AML-193 (cell line): ENCODE measurements at regions not wholly inside any gene's neighbourhood (a gene's known extent, or its start where the extent isn't known, plus 50 kb on each side); places are given as distances from the start of the nearest gene placed in this dataset.

Experiments
- DNase-seq, 2 experiments: peaks; one replicate each; lab custom pipeline; 2025; lab: John Stamatoyannopoulos, UW

- no peak for DNase-seq
Measured at GRCh38 chr2:9681427-9681817, 50.6 kb upstream of the YWHAQ start.

- DNase-seq: no peak
Measured at GRCh38 chr2:9685637-9686036, 54.8 kb upstream of the YWHAQ start.

GRCh38 chr2:9686061-9686460, 55.3 kb upstream of the YWHAQ start:
- DNase-seq: no peak

DNA sequence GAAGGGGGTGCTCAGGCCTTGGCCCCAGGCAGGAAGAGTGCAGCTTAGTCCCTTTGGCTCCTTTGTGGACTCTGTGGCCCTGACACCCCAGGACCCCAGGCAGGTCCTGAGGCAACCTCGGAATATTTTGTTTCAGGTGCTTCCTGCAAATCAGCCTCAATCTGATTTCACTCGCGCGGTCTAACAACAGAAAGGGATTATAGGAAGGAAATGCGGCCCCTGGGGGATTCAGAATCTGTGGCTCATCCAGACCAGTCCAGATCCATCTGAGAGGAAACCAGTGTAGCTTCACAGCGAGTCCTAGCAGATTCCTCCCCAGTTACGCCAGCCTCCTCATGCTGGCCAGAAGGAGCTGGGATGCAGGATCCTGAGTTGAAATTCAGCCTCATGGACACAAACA, 59.5 kb upstream of the YWHAQ start:
- DNase-seq: no peak

- DNase-seq: no peak
Measured at GRCh38 chr2:9690716-9691498, 60.1 kb upstream of the YWHAQ start.

GRCh38 chr2:9692456-9693195, 61.8 kb upstream of the YWHAQ start:
- no peak for DNase-seq

DNA sequence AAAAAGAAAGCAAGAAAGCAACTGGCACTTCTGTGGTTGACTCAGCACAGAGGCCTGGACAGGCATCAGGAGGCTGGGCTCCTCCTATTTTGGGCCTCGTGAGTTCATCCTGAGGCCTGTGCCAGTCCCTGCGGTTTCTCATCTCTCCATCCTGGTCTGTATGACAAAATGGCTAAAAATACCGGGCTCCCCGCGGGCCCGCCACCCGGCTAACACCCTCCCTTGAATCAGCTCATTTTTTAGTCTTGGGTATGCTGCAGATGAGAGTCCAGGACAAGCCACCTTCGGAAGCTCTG, 62.3 kb upstream of the YWHAQ start:
- no peak for DNase-seq

- DNase-seq: no peak
Measured at GRCh38 chr2:9693646-9694045, 62.8 kb upstream of the YWHAQ start.

- no peak for DNase-seq
Measured at GRCh38 chr2:9694661-9695234, 64.0 kb upstream of the YWHAQ start.

DNA sequence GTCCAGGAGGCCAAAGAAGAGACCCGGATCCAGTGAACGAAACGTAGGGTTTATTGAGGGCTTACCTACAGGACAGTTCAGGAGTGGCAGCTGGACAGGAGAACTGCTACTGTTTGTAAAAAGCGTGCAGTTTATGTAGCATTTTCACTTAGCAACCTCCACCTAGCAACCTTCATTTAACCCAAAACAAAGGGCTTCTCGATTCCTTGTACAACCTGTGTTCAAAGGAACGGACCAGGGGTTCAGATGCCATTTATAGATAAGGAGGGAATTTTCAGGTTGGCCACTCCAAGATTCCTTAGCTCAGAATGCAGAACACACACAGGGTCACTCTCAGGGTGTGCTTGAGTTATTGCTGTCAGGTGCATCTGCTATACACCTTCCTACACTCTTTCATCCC, 65.1 kb upstream of the YWHAQ start:
- DNase-seq: no peak

- no peak for DNase-seq
Measured at GRCh38 chr2:9696731-9697130, 65.9 kb upstream of the YWHAQ start.

GRCh38 chr2:9697909-9698308, 67.1 kb upstream of the YWHAQ start:
- DNase-seq: no peak

DNA sequence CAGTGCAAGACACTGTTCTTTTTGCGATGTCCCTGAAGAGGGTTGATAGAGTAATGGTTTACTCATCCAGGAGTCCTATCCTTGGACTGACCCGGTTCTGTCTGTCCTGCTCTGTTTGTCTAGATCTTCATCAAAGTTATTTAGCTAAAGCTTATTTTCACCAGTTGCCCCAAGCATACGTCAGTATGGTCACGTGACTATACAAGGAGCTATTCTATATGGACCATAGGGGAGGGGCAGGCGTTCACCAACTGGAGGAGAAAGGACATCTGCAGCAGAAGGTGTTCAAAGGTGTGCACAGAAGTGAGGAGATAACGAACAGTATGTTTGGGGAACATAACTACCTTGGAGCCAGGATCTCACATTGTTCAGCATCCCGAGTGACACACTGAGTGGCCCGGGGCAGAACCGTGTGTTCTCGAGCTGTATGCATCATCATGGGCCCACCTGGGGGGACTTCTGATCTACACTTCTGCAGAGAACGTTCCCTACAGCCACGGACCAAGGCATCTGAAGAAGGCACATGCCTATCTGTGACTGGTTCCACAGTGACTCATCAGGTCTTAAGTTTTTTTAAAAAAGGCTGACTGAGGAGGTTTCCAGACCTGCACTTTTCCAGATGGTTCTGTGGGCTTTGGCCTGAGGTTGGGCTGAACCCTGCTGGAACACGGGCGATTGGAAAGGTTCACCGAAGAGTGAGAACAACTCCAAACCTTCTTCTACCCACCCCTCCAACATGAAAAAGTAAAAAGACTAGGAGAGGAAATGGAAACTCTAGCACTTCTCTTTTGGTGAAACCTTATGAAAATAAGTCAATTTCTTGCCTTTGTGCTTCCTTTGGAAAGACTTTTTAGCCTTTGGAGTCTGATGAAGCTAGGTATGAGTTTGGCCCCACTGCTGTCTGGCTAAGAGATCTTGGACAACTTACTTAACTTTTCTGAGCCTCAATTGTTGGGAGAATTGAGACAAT, 68.6 kb upstream of the YWHAQ start:
- DNase-seq: no peak

- no peak for DNase-seq
Measured at GRCh38 chr2:9700109-9700495, 69.3 kb upstream of the YWHAQ start.

DNA sequence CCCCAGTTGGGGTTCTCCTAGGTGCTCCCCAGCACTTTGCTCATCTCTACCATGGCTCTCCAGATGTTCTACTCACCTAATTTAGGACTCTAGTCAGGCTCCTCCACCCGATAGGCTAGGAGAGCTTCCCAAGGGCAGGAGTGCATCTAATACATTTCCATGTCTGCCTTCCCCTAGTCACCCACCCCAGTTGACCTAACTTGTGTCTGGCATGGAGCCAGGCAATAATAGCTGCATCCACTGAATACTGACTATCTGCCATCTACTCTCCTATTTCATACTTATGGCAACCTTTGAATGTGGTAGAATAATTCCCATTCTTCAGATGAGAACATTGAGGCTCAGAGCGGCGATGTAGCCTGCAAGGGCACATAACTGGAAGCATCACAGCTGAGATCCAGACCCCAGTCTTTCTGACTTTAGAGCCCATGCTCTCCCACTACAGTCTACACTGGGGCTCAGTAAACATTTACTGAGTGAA, 71.8 kb upstream of the YWHAQ start:
- DNase-seq: no peak

- no peak for DNase-seq
Measured at GRCh38 chr2:9703085-9703678, 72.4 kb upstream of the YWHAQ start.

DNA sequence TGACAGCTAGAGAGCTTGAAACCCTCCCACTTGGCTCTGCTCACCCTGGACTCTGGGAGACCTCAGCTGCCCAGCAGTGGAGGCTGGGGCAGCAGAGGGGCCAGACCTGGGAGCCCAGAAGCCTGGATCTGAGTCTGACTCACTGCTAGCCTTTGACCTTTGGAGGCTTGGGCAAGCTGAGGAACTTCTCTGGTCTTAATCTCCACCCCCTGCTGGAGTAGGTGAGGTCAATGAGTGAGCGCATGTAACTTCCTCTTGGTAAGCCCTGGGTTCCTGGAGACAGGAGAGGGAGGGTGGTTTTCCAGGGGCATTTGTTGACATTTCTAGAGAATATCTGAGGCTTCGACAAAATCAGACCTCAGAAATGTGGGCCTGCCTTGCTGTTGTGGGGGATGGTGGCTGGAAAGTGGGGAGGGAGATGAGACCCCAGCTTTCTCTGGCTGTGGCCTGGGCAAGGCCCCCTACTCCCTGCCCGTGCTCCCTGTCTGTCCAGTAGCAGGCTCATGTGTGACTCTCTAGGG, 73.0 kb upstream of the YWHAQ start:
- peak; percentile 69 to 71 for DNase-seq

DNA sequence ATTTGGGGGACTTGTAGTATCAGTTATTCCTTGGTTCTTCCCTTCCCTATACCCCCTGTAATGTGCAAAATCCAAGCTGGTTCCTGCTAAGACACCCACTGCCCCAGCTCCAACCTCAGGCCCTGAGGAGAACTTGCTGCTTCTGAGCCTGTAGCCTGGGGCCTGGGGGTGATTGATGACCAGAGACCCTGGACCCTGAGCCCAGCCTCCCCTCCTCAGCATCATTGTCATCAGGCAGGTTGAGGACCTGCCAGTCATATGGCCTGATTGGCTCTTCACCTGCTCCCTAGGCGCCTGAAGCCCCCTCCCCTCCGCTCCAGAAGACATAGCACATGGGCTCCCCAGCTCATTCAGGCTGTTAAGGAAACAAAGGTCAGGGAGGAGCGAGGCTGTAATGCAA, 73.8 kb upstream of the YWHAQ start:
- no peak for DNase-seq

DNA sequence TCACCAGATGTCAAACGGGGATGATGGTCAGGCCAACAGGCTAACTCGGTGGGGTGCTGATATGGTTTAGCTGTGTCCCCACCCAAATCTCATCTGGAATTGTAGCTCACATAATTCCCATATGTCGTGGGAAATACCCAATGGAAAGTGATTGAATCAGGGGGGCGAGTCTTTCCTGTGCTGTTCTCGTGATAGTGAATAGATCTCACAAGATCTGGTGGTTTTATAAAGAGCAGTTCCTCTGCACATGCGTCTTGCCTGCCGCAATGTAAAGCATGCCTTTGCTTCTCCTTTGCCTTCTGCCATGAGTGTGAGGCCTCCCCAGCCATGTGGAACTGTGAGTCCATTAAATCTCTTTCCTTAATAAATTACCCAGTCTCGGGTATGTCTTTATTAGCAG, 74.4 kb upstream of the YWHAQ start:
- no peak for DNase-seq

GRCh38 chr2:9707008-9707407, 76.2 kb upstream of the YWHAQ start:
- no peak for DNase-seq

GRCh38 chr2:9707611-9708160, 76.9 kb upstream of the YWHAQ start:
- DNase-seq: no peak
